DOHH2 (cell line): ENCODE measurements at regions not wholly inside any gene's neighbourhood (a gene's known extent, or its start where the extent isn't known, plus 50 kb on each side); places are given as distances from the start of the nearest gene placed in this dataset.

Experiments used
- H3F3A ChIP-seq: fragments of 200-600 bp; sonication (generic), shearing (Covaris generic); 2 replicates; pipeline ENCODE4 v1.6.0; 2016; ENCODE audit warnings: antibody characterized with exemption, mild to moderate bottlenecking; ENCODE audit not compliant: control insufficient read depth, insufficient read depth
- H3K27ac ChIP-seq: fragments of 200-600 bp; sonication (generic); 2 replicates; pipeline ENCODE4 v1.5.1; 2014; ENCODE audit warnings: low read depth, mild to moderate bottlenecking, low read length, moderate library complexity
- H3K27me3 ChIP-seq: fragments of 200-600 bp; sonication (generic); 2 replicates; pipeline ENCODE4 v1.6.1; 2014; ENCODE audit warnings: mild to moderate bottlenecking, low read length, mixed read lengths; ENCODE audit not compliant: control insufficient read depth
- H3K36me3 ChIP-seq: fragments of 200-600 bp; sonication (generic); 2 replicates; pipeline ENCODE4 v1.6.1; 2014; ENCODE audit warnings: mild to moderate bottlenecking, low read length, moderate library complexity, mixed read lengths; ENCODE audit not compliant: control insufficient read depth
- H3K4me1 ChIP-seq: fragments of 200-600 bp; sonication (generic); 2 replicates; pipeline ENCODE4 v1.6.1; 2014; ENCODE audit warnings: mild to moderate bottlenecking, low read length, mixed read lengths; ENCODE audit not compliant: control insufficient read depth
- H3K4me2 ChIP-seq: fragments of 200-600 bp; sonication (generic); 2 replicates; pipeline ENCODE4 v1.6.0; 2014; ENCODE audit warnings: mild to moderate bottlenecking, low read length, moderate library complexity
- H3K4me3 ChIP-seq: fragments of 200-600 bp; sonication (generic); 2 replicates; pipeline ENCODE4 v1.5.1; 2014; ENCODE audit warnings: mild to moderate bottlenecking, low read length, mixed read lengths
- H3K79me2 ChIP-seq: fragments of 200-600 bp; sonication (generic); 2 replicates; pipeline ENCODE4 v1.6.1; 2014; ENCODE audit warnings: mild to moderate bottlenecking, low read length, mixed read lengths; ENCODE audit not compliant: control insufficient read depth
- H3K9me2 ChIP-seq: fragments of 200-600 bp; sonication (generic); replicated peaks from 2 replicates; pipeline ENCODE4 v1.6.1; 2014; ENCODE audit warnings: mild to moderate bottlenecking, low read length, mixed read lengths; ENCODE audit not compliant: control insufficient read depth
- H3K9me3 ChIP-seq: fragments of 200-600 bp; sonication (generic); 2 replicates; pipeline ENCODE4 v1.6.1; 2014; ENCODE audit warnings: antibody characterized with exemption, low read length, mixed read lengths; ENCODE audit not compliant: control insufficient read depth, insufficient read depth
- H4K20me1 ChIP-seq: fragments of 200-600 bp; sonication (generic); 2 replicates; pipeline ENCODE4 v1.6.0; 2014; ENCODE audit warnings: low read depth, mild to moderate bottlenecking, antibody characterized with exemption, low read length, moderate library complexity; ENCODE audit not compliant: control insufficient read depth, insufficient read depth
- EZH2phosphoT487 ChIP-seq: fragments of 200-600 bp; sonication (generic); IDR thresholded peaks from 2 replicates; pipeline ENCODE4 v1.6.1; 2017; ENCODE audit warnings: borderline replicate concordance, mild to moderate bottlenecking, antibody characterized with exemption, low read length, moderate library complexity, mixed read lengths
- TF ChIP-seq, protein P1 (sequence below): fragments of 200-600 bp; sonication (generic); IDR thresholded peaks from one replicate; pipeline ENCODE4 v1.5.1; 2014; ENCODE audit warnings: antibody characterized with exemption, mild to moderate bottlenecking, low read depth, low read length; ENCODE audit not compliant: poor library complexity, severe bottlenecking

GRCh38 chr14:81681541-81681940 lies 147.9 kb upstream of the SEL1L start:
- no peak overlapping the region for H3K4me2 ChIP-seq
- H3K9me2 ChIP-seq = no peaks in the 10 kb centered on the region
- no peaks in the 10 kb centered on the region for H3F3A ChIP-seq
- H3K4me3 ChIP-seq = no peak overlapping the region
- H4K20me1 ChIP-seq = no peaks in the 10 kb centered on the region
- no peak for TF ChIP-seq EZH2phosphoT487
- TF ChIP-seq, protein P1, sequence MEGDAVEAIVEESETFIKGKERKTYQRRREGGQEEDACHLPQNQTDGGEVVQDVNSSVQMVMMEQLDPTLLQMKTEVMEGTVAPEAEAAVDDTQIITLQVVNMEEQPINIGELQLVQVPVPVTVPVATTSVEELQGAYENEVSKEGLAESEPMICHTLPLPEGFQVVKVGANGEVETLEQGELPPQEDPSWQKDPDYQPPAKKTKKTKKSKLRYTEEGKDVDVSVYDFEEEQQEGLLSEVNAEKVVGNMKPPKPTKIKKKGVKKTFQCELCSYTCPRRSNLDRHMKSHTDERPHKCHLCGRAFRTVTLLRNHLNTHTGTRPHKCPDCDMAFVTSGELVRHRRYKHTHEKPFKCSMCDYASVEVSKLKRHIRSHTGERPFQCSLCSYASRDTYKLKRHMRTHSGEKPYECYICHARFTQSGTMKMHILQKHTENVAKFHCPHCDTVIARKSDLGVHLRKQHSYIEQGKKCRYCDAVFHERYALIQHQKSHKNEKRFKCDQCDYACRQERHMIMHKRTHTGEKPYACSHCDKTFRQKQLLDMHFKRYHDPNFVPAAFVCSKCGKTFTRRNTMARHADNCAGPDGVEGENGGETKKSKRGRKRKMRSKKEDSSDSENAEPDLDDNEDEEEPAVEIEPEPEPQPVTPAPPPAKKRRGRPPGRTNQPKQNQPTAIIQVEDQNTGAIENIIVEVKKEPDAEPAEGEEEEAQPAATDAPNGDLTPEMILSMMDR = no peak
- H3K36me3 ChIP-seq = no peaks in the 10 kb centered on the region
- no peaks in the 10 kb centered on the region; the same call in 1 of the 2 replicates for H3K9me3 ChIP-seq
- no peaks in the 10 kb centered on the region for H3K4me1 ChIP-seq
- no peaks in the 10 kb centered on the region for H3K79me2 ChIP-seq
- H3K27ac ChIP-seq = no peak overlapping the region
- no peaks in the 10 kb centered on the region for H3K27me3 ChIP-seq

- H3K9me3 ChIP-seq = no peaks in the 10 kb centered on the region; the same call in 1 of the 2 replicates
- H3K4me1 ChIP-seq = no peaks in the 10 kb centered on the region
- no peaks in the 10 kb centered on the region for H3K36me3 ChIP-seq
- no peak overlapping the region for H3K4me2 ChIP-seq
- H4K20me1 ChIP-seq = no peaks in the 10 kb centered on the region
- no peaks in the 10 kb centered on the region for H3K9me2 ChIP-seq
- no peak overlapping the region for H3K27ac ChIP-seq
- H3K4me3 ChIP-seq = no peak overlapping the region
- H3K27me3 ChIP-seq = no peaks in the 10 kb centered on the region
- TF ChIP-seq, protein P1 = no peak
- H3K79me2 ChIP-seq = no peaks in the 10 kb centered on the region
- no peaks in the 10 kb centered on the region for H3F3A ChIP-seq
These were observed 148.5 kb upstream of the SEL1L start for GRCh38 chr14:81682134-81682533.

GRCh38 chr14:81682701-81683100 lies 149.0 kb upstream of the SEL1L start:
- TF ChIP-seq EZH2phosphoT487 = no peak
- TF ChIP-seq, protein P1 = no peak
- no peaks in the 10 kb centered on the region for H3K79me2 ChIP-seq
- H4K20me1 ChIP-seq = no peaks in the 10 kb centered on the region
- H3K9me3 ChIP-seq = no peaks in the 10 kb centered on the region; the same call in 1 of the 2 replicates
- H3K4me3 ChIP-seq = no peak overlapping the region
- no peaks in the 10 kb centered on the region for H3K4me1 ChIP-seq
- H3F3A ChIP-seq = no peaks in the 10 kb centered on the region
- no peaks in the 10 kb centered on the region for H3K36me3 ChIP-seq
- H3K9me2 ChIP-seq = no peaks in the 10 kb centered on the region
- no peaks in the 10 kb centered on the region for H3K27me3 ChIP-seq
- no peak overlapping the region for H3K4me2 ChIP-seq
- no peak overlapping the region for H3K27ac ChIP-seq

DNA sequence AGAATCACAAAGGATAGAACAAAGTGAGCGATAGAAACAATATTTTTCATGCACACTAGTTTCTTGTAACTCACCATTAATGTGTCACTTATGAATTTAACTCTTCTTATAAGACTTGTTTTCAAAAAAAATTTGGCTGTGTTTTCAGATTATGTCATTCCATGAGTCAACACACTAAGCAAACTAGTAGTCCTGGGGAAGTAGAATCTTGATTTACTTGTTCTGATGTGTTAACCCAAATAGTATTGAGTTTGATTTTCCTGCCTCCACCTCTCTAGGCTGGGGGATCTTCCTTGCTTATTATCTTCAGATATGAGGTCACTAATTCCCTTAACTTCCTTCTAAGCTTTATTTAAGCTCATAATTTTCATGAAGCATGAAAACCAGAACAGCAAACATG lies 151.0 kb upstream of the SEL1L start:
- no peak overlapping the region for H3K4me3 ChIP-seq
- no peak overlapping the region for H3K4me2 ChIP-seq
- no peak for TF ChIP-seq EZH2phosphoT487
- TF ChIP-seq, protein P1 = no peak
- no peaks in the 10 kb centered on the region for H3K27me3 ChIP-seq
- no peaks in the 10 kb centered on the region for H3F3A ChIP-seq
- H3K9me3 ChIP-seq = no peaks in the 10 kb centered on the region; the same call in 1 of the 2 replicates
- H3K27ac ChIP-seq = no peak overlapping the region
- no peaks in the 10 kb centered on the region for H3K4me1 ChIP-seq
- H4K20me1 ChIP-seq = no peaks in the 10 kb centered on the region
- no peaks in the 10 kb centered on the region for H3K9me2 ChIP-seq
- no peaks in the 10 kb centered on the region for H3K79me2 ChIP-seq
- no peaks in the 10 kb centered on the region for H3K36me3 ChIP-seq
